ENCODE measurements at regions not wholly inside any gene's neighbourhood (a gene's known extent, or its start where the extent isn't known, plus 50 kb on each side); places are given as distances from the start of the nearest gene placed in this dataset.

- TF ChIP-seq, protein P1, sequence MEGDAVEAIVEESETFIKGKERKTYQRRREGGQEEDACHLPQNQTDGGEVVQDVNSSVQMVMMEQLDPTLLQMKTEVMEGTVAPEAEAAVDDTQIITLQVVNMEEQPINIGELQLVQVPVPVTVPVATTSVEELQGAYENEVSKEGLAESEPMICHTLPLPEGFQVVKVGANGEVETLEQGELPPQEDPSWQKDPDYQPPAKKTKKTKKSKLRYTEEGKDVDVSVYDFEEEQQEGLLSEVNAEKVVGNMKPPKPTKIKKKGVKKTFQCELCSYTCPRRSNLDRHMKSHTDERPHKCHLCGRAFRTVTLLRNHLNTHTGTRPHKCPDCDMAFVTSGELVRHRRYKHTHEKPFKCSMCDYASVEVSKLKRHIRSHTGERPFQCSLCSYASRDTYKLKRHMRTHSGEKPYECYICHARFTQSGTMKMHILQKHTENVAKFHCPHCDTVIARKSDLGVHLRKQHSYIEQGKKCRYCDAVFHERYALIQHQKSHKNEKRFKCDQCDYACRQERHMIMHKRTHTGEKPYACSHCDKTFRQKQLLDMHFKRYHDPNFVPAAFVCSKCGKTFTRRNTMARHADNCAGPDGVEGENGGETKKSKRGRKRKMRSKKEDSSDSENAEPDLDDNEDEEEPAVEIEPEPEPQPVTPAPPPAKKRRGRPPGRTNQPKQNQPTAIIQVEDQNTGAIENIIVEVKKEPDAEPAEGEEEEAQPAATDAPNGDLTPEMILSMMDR (IDR thresholded peaks at IDR 0.05; ENCODE audit: insufficient read depth, missing control alignments): no peak
- FAIRE-seq: no peak
Measured at GRCh38 chr17:52721910-52722309, 563.4 kb upstream of the CA10 start.

GRCh38 chr17:52710363-52710901, 551.9 kb upstream of the CA10 start:
- TF ChIP-seq, protein P1 (IDR thresholded peaks at IDR 0.05; ENCODE audit: insufficient read depth, missing control alignments): no peak
- no peak for DNase-seq (ENCODE audit: insufficient read length, low spot score)
- no peak for FAIRE-seq

More at GRCh38 chr17:52721910-52722309, 563.4 kb upstream of the CA10 start:
- DNase-seq (ENCODE audit: insufficient read length, low spot score): no peak

GRCh38 chr17:52709724-52710123, 551.2 kb upstream of the CA10 start:
- FAIRE-seq: no peak
- TF ChIP-seq, protein P1 (IDR thresholded peaks at IDR 0.05; ENCODE audit: insufficient read depth, missing control alignments): no peak

DNA sequence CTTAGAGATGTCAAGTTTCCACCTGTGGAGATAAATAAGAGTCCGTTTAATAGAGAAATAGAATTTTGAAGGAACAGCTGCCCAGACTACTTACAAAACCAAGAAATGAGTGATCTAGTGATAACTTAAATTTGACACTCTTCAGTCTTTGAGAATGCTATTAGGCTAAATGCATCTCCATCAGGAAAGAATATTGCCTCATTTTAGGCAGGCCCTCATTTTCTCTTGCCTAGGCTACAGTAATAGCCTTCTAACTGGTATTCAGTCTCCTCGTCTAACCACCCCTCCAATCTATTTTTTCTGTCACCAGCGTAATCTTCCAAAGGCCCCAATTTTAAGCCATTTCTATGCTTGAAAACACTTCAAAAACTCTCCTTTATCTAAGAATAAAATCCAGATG, 537.8 kb upstream of the CA10 start:
- TF ChIP-seq, protein P1 (IDR thresholded peaks at IDR 0.05; ENCODE audit: insufficient read depth, missing control alignments): no peak
- no peak for FAIRE-seq
- DNase-seq (ENCODE audit: insufficient read length, low spot score): no peak

More at GRCh38 chr17:52709724-52710123, 551.2 kb upstream of the CA10 start:
- no peak for DNase-seq (ENCODE audit: insufficient read length, low spot score)

- FAIRE-seq (no peak), DNase-seq (ENCODE audit: insufficient read length, low spot score) (no peak)
- TF ChIP-seq, protein P1 (IDR thresholded peaks at IDR 0.05; ENCODE audit: insufficient read depth, missing control alignments): no peak
Measured at GRCh38 chr17:52686140-52686539, 527.6 kb upstream of the CA10 start.

DNA sequence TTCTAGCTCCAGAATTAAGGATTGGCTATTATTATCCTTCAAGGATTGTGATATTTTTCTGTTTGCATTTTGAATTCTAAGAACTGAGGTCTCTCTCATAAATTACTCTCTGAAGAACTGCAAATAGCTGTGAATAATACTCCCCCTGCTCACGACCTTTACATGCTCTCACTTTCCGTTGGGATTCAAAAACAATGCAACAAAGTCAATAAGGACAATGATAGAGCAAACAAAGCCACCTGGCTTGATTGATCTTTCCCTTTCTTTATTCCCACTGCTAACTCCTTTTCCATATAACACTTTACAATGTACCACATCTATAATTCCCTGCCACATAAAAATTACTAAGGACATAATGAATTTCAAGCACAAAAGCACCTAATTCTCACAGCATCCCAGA, 523.0 kb upstream of the CA10 start:
- DNase-seq (ENCODE audit: insufficient read length, low spot score) (no peak), FAIRE-seq (no peak)
- TF ChIP-seq, protein P1 (IDR thresholded peaks at IDR 0.05; ENCODE audit: insufficient read depth, missing control alignments): no peak

DNA sequence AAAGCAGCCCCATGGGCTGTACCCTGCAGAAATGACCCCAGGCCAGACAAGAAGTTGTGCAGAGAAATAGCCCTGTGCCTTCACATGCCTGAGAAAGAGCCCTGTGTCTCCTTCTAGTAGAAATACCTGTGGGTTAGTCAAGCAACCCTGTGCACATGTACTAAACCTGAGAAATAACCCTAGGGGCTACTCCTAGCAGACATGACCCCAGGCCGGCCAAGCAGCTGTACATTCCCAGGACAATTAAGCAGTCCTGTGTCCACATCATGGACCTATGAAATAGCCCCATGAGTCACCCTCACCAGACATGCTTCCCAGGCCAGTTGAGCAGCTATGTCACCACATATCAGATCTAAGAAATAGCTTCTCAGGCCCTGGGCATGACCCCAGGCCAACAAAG, 519.7 kb upstream of the CA10 start:
- TF ChIP-seq, protein P1 (IDR thresholded peaks at IDR 0.05; ENCODE audit: insufficient read depth, missing control alignments): no peak
- DNase-seq (ENCODE audit: insufficient read length, low spot score): no peak
- FAIRE-seq: no peak
